OCI-LY3 (cell line): ENCODE measurements at regions not wholly inside any gene's neighbourhood (a gene's known extent, or its start where the extent isn't known, plus 50 kb on each side); places are given as distances from the start of the nearest gene placed in this dataset.

Experiments used
- H2AFZ ChIP-seq: fragments of 200-600, 300-600 bp; shearing (Covaris generic); 2 replicates; pipeline ENCODE4 v1.6.0; 2014; ENCODE audit warnings: antibody characterized with exemption, low read depth, low read length
- H3K27ac ChIP-seq: fragments of 200-600, 300-600 bp; sonication (generic); 2 replicates; pipeline ENCODE4 v1.5.1; 2014; ENCODE audit warnings: mild to moderate bottlenecking, low read length, moderate library complexity, mixed read lengths
- H3K27me3 ChIP-seq: fragments of 200-600, 300-600 bp; sonication (generic); 2 replicates; pipeline ENCODE4 v1.6.1; 2014; ENCODE audit warnings: low read depth, low read length, mixed read lengths
- H3K36me3 ChIP-seq: fragments of 200-600, 300-600 bp; sonication (generic); replicated peaks from 2 replicates; pipeline ENCODE3; 2014; ENCODE audit warnings: low read depth, low read length, mixed read lengths
- H3K4me1 ChIP-seq: fragments of 300-600, 200-600 bp; sonication (generic); 2 replicates; pipeline ENCODE4 v1.6.1; 2014; ENCODE audit warnings: low read length, mixed read lengths
- H3K4me2 ChIP-seq: fragments of 200-600, 300-600 bp; sonication (generic); 2 replicates; pipeline ENCODE4 v1.6.1; 2014; ENCODE audit warnings: low read length, mixed read lengths
- H3K4me3 ChIP-seq: fragments of 300-600, 200-600 bp; sonication (generic); 2 replicates; pipeline ENCODE4 v1.5.1; 2014; ENCODE audit warnings: antibody characterized with exemption, mild to moderate bottlenecking, low read length, moderate library complexity
- H3K79me2 ChIP-seq: fragments of 300-600, 200-600 bp; shearing (Covaris generic); 2 replicates; pipeline ENCODE4 v1.6.1; 2014; ENCODE audit warnings: mild to moderate bottlenecking, low read length, mixed read lengths
- H3K9ac ChIP-seq: fragments of 300-600, 200-600 bp; shearing (Covaris generic); 2 replicates; pipeline ENCODE4 v1.6.0; 2014; ENCODE audit warnings: mild to moderate bottlenecking, low read length, moderate library complexity
- H3K9me3 ChIP-seq: fragments of 200-600, 300-600 bp; shearing (Covaris generic); 2 replicates; pipeline ENCODE4 v1.6.1; 2014; ENCODE audit warnings: low read length, mixed read lengths; ENCODE audit not compliant: insufficient read depth
- H4K20me1 ChIP-seq: fragments of 200-600, 300-600 bp; sonication (generic); 2 replicates; pipeline ENCODE4 v1.6.1; 2016; ENCODE audit warnings: low read length, mixed read lengths; ENCODE audit not compliant: insufficient read depth
- CTCF ChIP-seq: fragments of 200-600, 300-600 bp; sonication (generic); IDR thresholded peaks from 2 replicates; pipeline ENCODE4 v1.5.1; 2014; ENCODE audit warnings: antibody characterized with exemption, low read length, low read depth
- EZH2phosphoT487 ChIP-seq: fragments of 200-600 bp; shearing (Covaris generic); IDR thresholded peaks from 2 replicates; pipeline ENCODE4 v1.6.1; 2018; ENCODE audit warnings: antibody characterized with exemption, mixed run types, low read depth

DNA sequence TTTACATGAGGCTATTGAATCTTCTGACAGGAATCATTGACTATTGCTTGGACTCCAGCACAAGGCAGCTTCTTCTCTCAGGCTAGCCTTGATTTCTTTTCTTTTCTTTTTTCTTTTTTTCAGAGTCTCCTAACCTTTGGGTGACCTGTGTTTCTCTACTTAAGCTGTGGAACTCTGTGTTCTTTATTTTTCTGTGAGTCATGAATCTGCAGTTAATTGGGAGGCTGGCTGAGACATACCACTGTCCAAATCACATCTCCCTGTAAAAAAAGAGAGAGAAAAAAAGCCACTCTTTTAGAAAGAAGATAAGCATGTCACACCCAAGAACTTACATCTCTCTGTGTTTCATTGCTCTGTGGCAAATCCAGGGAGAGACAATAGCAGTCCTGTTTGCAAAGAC is 681.2 kb upstream of the TSPY4 start:
- no peaks in the 10 kb centered on the region for H3K9me3 ChIP-seq
- no peaks in the 10 kb centered on the region for H3K27me3 ChIP-seq
- H3K4me2 ChIP-seq, result no peak overlapping the region
- no peaks in the 10 kb centered on the region for H4K20me1 ChIP-seq
- no peaks in the 10 kb centered on the region for H3K79me2 ChIP-seq
- no peaks in the 10 kb centered on the region for H3K36me3 ChIP-seq
- no peak overlapping the region for H2AFZ ChIP-seq
- TF ChIP-seq CTCF (no peak), EZH2phosphoT487 (no peak)
- H3K4me3 ChIP-seq, result no peak overlapping the region
- no peak overlapping the region for H3K9ac ChIP-seq
- no peaks in the 10 kb centered on the region for H3K4me1 ChIP-seq
- H3K27ac ChIP-seq, result no peak overlapping the region

DNA sequence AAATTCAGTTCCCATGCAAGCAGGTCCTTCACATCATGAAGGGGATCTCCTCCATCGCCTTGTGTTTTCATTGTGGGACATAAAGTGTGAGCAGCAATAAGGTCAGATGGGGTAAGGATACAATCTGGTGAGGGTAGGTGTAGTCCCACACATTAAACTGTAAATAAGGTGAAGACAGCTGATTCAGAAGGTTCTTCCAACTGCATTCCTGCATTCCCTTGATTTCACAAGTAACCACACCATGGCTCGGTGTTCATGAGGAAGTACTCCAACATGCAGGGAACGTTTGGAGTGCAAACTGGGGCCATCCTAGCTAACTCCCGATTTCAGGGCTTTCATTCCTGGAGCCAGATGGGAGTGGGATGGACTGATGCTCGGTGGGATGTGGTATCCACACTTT is 680.7 kb upstream of the TSPY4 start:
- Histone ChIP-seq H3K9ac (no peak overlapping the region), H3K27me3 (no peaks in the 10 kb centered on the region), H3K79me2 (no peaks in the 10 kb centered on the region), H4K20me1 (no peaks in the 10 kb centered on the region), H3K4me1 (no peaks in the 10 kb centered on the region), H3K9me3 (no peaks in the 10 kb centered on the region), H2AFZ (no peak overlapping the region), H3K36me3 (no peaks in the 10 kb centered on the region), H3K4me2 (no peak overlapping the region), H3K27ac (no peak overlapping the region), H3K4me3 (no peak overlapping the region)
- TF ChIP-seq CTCF (no peak), EZH2phosphoT487 (no peak)

- Histone ChIP-seq H3K9ac (no peak overlapping the region), H3K79me2 (no peaks in the 10 kb centered on the region), H3K4me3 (no peak overlapping the region), H3K9me3 (no peaks in the 10 kb centered on the region), H3K4me2 (no peak overlapping the region), H3K4me1 (no peaks in the 10 kb centered on the region), H4K20me1 (no peaks in the 10 kb centered on the region), H3K27me3 (no peaks in the 10 kb centered on the region), H3K27ac (no peak overlapping the region), H2AFZ (no peak overlapping the region), H3K36me3 (no peaks in the 10 kb centered on the region)
- no peak for TF ChIP-seq EZH2phosphoT487
- no peak for TF ChIP-seq CTCF
These were observed 677.5 kb upstream of the TSPY4 start for GRCh38 chrY:8659721-8660120.

- Histone ChIP-seq H3K9ac (no peak overlapping the region), H3K36me3 (no peaks in the 10 kb centered on the region), H3K27ac (no peak overlapping the region), H3K4me3 (no peak overlapping the region), H4K20me1 (no peaks in the 10 kb centered on the region), H3K9me3 (no peaks in the 10 kb centered on the region), H3K27me3 (no peaks in the 10 kb centered on the region), H2AFZ (no peak overlapping the region), H3K4me2 (no peak overlapping the region), H3K79me2 (no peaks in the 10 kb centered on the region), H3K4me1 (no peaks in the 10 kb centered on the region)
- TF ChIP-seq CTCF, result no peak
- no peak for TF ChIP-seq EZH2phosphoT487
These were observed 663.4 kb upstream of the TSPY4 start for GRCh38 chrY:8673896-8674295.
